ENCODE measurements at regions not wholly inside any gene's neighbourhood (a gene's known extent, or its start where the extent isn't known, plus 50 kb on each side); places are given as distances from the start of the nearest gene placed in this dataset.

DNA sequence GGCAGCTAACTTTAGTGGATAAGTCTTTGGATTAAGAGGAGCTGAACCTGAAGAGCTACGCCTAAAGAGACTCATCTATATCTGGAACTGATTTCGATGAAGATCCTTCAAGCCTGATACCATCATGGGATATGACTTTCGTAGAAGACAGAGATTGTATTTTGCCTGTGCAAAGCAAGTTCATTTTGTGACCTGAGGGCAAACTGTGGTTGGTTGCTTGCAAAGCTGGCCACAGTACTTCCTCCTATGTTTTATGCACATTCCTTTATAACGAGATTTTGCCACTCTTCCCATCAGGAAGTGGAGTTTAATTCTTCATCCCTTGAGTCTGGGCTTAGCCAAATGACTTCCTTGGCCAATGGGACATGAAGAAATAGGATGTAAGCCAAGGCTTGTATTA is 519.3 kb upstream of the NR3C2 start:
- H3K4me1 Mint-ChIP-seq (ENCODE audit: low read depth, unreplicated experiment) = no peaks in the 10 kb centered on the region
- no peaks in the 10 kb centered on the region for H3K9me3 ChIP-seq
- H3K36me3 ChIP-seq (ENCODE audit: control insufficient read depth, insufficient read depth, low read length) = no peaks in the 10 kb centered on the region
- TF ChIP-seq, protein P1, sequence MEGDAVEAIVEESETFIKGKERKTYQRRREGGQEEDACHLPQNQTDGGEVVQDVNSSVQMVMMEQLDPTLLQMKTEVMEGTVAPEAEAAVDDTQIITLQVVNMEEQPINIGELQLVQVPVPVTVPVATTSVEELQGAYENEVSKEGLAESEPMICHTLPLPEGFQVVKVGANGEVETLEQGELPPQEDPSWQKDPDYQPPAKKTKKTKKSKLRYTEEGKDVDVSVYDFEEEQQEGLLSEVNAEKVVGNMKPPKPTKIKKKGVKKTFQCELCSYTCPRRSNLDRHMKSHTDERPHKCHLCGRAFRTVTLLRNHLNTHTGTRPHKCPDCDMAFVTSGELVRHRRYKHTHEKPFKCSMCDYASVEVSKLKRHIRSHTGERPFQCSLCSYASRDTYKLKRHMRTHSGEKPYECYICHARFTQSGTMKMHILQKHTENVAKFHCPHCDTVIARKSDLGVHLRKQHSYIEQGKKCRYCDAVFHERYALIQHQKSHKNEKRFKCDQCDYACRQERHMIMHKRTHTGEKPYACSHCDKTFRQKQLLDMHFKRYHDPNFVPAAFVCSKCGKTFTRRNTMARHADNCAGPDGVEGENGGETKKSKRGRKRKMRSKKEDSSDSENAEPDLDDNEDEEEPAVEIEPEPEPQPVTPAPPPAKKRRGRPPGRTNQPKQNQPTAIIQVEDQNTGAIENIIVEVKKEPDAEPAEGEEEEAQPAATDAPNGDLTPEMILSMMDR (IDR thresholded peaks at IDR 0.05; ENCODE audit: insufficient read depth in 1 of 2, low read depth in 1 of 2, low read length in 1 of 2, severe bottlenecking in 1 of 2, unreplicated experiment in 1 of 2) = no peak
- H3K4me1 ChIP-seq = no peaks in the 10 kb centered on the region
- H3K27ac Mint-ChIP-seq (ENCODE audit: unreplicated experiment) = no peak overlapping the region
- no peak for DNase-seq
- no peak overlapping the region for H3K4me3 ChIP-seq (ENCODE audit: low read depth, low read length)
- no TSS peak for BruUV-seq (replicated peaks)
- POLR2A ChIA-PET = no interaction called here
- no peak overlapping the region for H3K4me3 Mint-ChIP-seq (ENCODE audit: unreplicated experiment)
- peaks cover 6% of the 10 kb centered on the region for H3K27me3 Mint-ChIP-seq (ENCODE audit: insufficient read depth, unreplicated experiment)
- no peaks in the 10 kb centered on the region for H3K9me3 Mint-ChIP-seq (ENCODE audit: unreplicated experiment)
- no peaks in the 10 kb centered on the region for H3K27me3 ChIP-seq (replicated peaks; ENCODE audit: control insufficient read depth, insufficient read depth, low read length)
- intact Hi-C loops (cut with micrococcal nuclease; ENCODE audit: unreplicated experiment) = no loop called here
- CTCF ChIA-PET = no interaction called here
- H3K36me3 Mint-ChIP-seq (ENCODE audit: insufficient read depth, unreplicated experiment) = no peaks in the 10 kb centered on the region

DNA sequence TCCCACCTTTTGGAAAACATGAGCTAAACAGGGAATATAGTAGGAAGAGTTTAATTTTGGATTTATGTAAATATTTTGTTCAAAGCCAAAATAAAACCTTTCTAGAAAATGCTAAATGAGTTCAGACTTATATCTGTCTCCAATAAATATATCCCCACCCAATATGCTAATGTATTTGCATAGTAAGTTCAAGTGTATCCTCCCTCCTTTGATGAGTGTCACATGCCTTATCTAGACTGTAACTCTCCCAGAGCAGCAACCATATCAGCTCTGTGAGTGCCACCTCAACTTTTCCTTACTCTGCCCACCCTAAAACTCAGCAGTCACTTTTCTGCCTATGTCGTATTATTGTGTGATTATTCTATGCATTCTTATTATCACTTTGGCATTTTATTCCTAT is 516.1 kb upstream of the NR3C2 start:
- H3K4me1 ChIP-seq = no peaks in the 10 kb centered on the region
- TF ChIP-seq, protein P1 (IDR thresholded peaks at IDR 0.05; ENCODE audit: insufficient read depth in 1 of 2, low read depth in 1 of 2, low read length in 1 of 2, severe bottlenecking in 1 of 2, unreplicated experiment in 1 of 2) = no peak
- Mint-ChIP-seq H3K27me3 (ENCODE audit: insufficient read depth, unreplicated experiment) (no peaks in the 10 kb centered on the region), H3K4me1 (ENCODE audit: low read depth, unreplicated experiment) (no peaks in the 10 kb centered on the region), H3K9me3 (ENCODE audit: unreplicated experiment) (no peaks in the 10 kb centered on the region), H3K36me3 (ENCODE audit: insufficient read depth, unreplicated experiment) (no peaks in the 10 kb centered on the region), H3K27ac (ENCODE audit: unreplicated experiment) (no peak overlapping the region), H3K4me3 (ENCODE audit: unreplicated experiment) (no peak overlapping the region)
- POLR2A ChIA-PET = no interaction called here
- DNase-seq = no peak
- no peaks in the 10 kb centered on the region for H3K36me3 ChIP-seq (ENCODE audit: control insufficient read depth, insufficient read depth, low read length)
- intact Hi-C loops (cut with micrococcal nuclease; ENCODE audit: unreplicated experiment) = no loop called here
- H3K27me3 ChIP-seq (replicated peaks; ENCODE audit: control insufficient read depth, insufficient read depth, low read length) = no peaks in the 10 kb centered on the region
- no peak overlapping the region for H3K4me3 ChIP-seq (ENCODE audit: low read depth, low read length)
- BruUV-seq (replicated peaks) = no TSS peak
- no peaks in the 10 kb centered on the region for H3K9me3 ChIP-seq
- CTCF ChIA-PET = no interaction called here

DNA sequence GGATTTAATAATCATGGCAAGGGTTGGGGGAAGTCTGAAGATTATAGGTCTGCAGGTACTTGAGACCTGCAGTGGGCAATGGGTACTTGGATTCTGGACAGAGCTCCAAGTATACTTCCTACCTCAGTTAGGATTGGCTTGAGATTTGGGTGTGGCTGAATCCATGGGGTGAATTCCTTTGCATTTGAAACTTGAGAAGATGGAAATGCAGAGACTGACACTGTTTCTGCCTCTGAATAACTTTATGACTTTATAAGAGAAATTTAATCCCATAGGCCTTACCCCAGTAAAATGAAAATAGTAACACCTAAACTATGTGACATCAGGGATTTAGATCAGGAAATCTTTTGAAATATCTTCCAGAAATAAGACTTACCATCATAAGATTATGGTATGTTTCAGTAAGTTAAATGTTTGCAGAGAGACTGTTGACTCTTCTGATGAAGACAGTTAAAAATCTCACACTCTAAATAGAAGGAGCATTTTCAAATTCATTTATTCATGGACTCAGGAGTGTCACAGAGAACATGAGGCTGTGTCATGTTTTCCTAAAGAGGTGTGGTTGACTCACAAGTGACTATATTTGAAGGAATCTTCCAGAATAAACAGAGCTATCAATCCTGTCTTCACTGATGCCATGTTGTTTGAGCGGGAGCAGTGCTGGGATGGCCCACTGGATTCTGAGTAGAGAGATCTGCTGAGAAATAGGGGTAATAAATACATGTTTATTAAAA is 513.5 kb upstream of the NR3C2 start:
- H3K4me1 ChIP-seq = peaks cover 9% of the 10 kb centered on the region; the same call in 1 of the 2 replicates
- ChIA-PET CTCF (no interaction called here), POLR2A (no interaction called here)
- Mint-ChIP-seq H3K27me3 (ENCODE audit: insufficient read depth, unreplicated experiment) (no peaks in the 10 kb centered on the region), H3K4me3 (ENCODE audit: unreplicated experiment) (no peak overlapping the region), H3K36me3 (ENCODE audit: insufficient read depth, unreplicated experiment) (no peaks in the 10 kb centered on the region), H3K4me1 (ENCODE audit: low read depth, unreplicated experiment) (no peaks in the 10 kb centered on the region), H3K9me3 (ENCODE audit: unreplicated experiment) (no peaks in the 10 kb centered on the region), H3K27ac (ENCODE audit: unreplicated experiment) (no peak overlapping the region)
- intact Hi-C loops (cut with micrococcal nuclease; ENCODE audit: unreplicated experiment) = no loop called here
- BruUV-seq (replicated peaks) = no TSS peak
- no peaks in the 10 kb centered on the region for H3K27me3 ChIP-seq (replicated peaks; ENCODE audit: control insufficient read depth, insufficient read depth, low read length)
- TF ChIP-seq, protein P1 (IDR thresholded peaks at IDR 0.05; ENCODE audit: insufficient read depth in 1 of 2, low read depth in 1 of 2, low read length in 1 of 2, severe bottlenecking in 1 of 2, unreplicated experiment in 1 of 2) = no peak
- H3K9me3 ChIP-seq = no peaks in the 10 kb centered on the region; the same call in 1 of the 2 replicates
- H3K36me3 ChIP-seq (ENCODE audit: control insufficient read depth, insufficient read depth, low read length) = no peaks in the 10 kb centered on the region
- DNase-seq = no peak
- no peak overlapping the region for H3K4me3 ChIP-seq (ENCODE audit: low read depth, low read length)
